GM10266 (cell line): ENCODE measurements at regions not wholly inside any gene's neighbourhood (a gene's known extent, or its start where the extent isn't known, plus 50 kb on each side); places are given as distances from the start of the nearest gene placed in this dataset.
"Not testable (repeated sequence)": the region's sequence is repeated elsewhere in the genome, so short reads cannot be mapped to it uniquely, and the experiment has no call there.

ENCODE experiments used
- DNase-seq: peaks from one replicate; pipeline ENCODE4 v3.0.0; 2012; ENCODE audit errors: extremely low spot score
- CTCF ChIP-seq: IDR thresholded peaks from 2 replicates; pipeline ENCODE4 v1.5.1; 2012; ENCODE audit warnings: mild to moderate bottlenecking, low read depth; ENCODE audit not compliant: control insufficient read depth, insufficient read depth; ENCODE audit errors: missing control alignments

DNA sequence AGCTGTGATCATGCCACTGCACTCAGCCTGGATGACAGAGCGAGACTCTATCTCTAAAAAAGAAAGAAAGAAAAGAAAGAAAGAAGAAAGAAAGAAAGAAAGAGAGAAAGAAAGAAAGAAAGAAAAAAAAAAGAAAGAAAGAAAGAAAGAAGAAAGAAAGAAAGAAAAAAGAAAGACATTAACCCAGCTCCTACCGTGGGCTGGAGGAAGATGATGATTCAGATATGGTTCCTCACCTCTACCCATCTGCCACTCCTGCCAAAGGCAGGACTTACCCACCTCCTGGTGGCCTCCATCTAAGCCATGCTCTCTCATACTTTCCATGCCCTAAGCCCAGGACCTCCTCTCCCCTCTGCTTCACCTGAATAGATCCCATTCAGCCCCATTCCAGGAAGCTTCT lies 93.3 kb upstream of the LHX1 start:
- no peak for DNase-seq
- TF ChIP-seq CTCF, result no peak

DNA sequence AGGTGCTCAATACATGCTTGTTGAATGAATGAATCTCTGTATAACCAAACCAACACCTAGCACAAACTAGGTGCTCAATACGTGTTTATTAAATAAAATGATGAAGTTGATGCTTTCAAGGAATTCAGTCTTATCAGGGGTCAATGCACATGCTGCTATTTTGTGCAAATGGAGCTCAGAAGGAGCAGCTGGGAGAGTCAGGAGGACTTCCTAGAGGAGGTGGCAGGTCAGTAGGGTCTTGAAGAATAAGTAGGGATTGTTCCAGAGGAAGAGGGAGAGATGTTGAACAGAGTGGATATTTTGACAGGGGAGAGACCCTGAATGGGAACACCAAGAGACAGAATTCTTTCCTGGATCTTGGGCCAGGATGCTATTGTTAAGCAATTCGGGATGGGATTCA lies 92.7 kb upstream of the LHX1 start:
- DNase-seq, result no peak
- TF ChIP-seq CTCF, result no peak

DNA sequence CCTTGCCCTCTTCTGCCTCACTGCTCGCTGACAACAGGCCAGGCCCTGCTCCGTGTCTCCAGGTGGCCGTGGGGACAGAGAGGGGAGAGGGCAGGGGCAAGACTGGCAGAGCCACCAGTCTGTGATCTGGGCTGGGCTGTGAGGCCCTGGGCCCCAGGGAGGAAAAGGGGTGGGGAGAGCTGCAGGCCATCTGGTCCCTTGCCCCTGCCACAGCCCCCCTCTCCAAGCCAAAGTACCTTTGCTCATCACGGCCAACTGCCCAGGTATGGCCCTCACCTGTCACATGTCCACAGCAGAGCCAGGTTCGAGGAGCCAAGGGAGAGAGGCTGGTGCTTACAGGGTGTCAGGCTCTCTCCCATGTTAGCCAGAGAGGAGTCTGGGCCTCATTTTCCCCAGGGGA lies 91.4 kb upstream of the LHX1 start:
- DNase-seq, result no peak
- TF ChIP-seq CTCF, result no peak

- TF ChIP-seq CTCF, result no peak
- no peak for DNase-seq
Measured at GRCh38 chr17:36846410-36847292, 90.6 kb upstream of the LHX1 start.

GRCh38 chr17:36848008-36848902 lies 89.0 kb upstream of the LHX1 start:
- no peak for TF ChIP-seq CTCF
- DNase-seq, result no peak

DNA sequence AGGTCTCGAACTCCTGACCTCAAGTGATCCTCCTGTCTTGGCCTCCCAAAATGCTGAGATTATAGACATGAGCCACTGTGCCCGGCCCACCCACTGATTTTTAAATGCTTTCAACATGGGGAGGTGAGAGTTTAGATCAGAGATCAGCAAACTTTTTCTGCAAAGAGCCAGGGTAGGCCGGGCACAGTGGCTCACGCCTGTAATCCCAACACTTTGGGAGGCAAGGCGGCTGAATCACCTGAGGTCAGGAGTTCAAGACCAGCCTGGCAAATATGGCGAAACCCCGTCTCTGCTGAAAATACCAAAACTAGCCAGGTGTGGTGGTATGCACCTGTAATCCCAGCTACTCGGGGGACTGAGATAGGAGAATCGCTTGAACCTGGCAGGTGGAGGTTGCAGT lies 88.3 kb upstream of the LHX1 start:
- not testable (repeated sequence) for DNase-seq

DNA sequence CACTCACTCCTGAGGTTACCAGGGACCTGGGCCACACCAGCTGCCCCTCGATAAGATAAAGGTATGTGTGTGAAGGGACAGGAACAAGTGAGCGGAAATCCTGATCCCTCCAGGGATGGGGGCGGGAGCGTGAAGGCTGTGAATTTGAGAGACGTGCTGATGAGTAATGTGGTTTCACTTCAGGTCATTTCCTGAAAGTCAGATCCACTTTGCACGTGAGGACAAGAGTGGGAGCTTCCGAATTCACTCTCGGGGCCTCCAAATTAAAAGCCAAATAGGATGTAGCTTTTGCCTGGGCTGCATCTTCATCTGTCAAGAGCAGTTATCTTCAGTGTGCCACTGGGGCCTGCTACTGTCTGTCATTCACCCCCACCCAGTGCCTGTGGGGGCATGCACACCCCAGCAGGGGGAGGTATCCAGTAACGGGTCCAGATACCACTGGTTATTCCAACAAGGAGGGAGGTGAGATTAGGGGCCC lies 87.4 kb upstream of the LHX1 start:
- DNase-seq, result peak; percentile 50
- no peak for TF ChIP-seq CTCF
